GM06990 (cell line): ENCODE measurements at regions not wholly inside any gene's neighbourhood (a gene's known extent, or its start where the extent isn't known, plus 50 kb on each side); places are given as distances from the start of the nearest gene placed in this dataset.

Experiments
- DNase-seq: peaks from one replicate; pipeline ENCODE4 v3.0.0-alpha.2; 2011; ENCODE audit not compliant: insufficient read length; ENCODE audit errors: extremely low read depth
- H3K27me3 ChIP-seq: replicated peaks from 2 replicates; pipeline ENCODE4 v1.6.0; 2011; ENCODE audit warnings: low read length; ENCODE audit not compliant: control insufficient read depth, insufficient read depth
- H3K36me3 ChIP-seq: 2 replicates; pipeline ENCODE4 v1.5.1; 2011; ENCODE audit warnings: low read length; ENCODE audit not compliant: control insufficient read depth, insufficient read depth
- H3K4me3 ChIP-seq: replicated peaks from 2 replicates; pipeline ENCODE4 v1.5.1; 2011; ENCODE audit warnings: low read depth, mild to moderate bottlenecking, control low read depth, low read length
- CTCF ChIP-seq: IDR thresholded peaks from 2 replicates; pipeline ENCODE4 v1.5.1; 2011; ENCODE audit warnings: low read length, control low read depth, mild to moderate bottlenecking, inconsistent platforms; ENCODE audit not compliant: insufficient read depth, poor library complexity, severe bottlenecking

- DNase-seq, result no peak
- TF ChIP-seq CTCF, result no peak
- Histone ChIP-seq H3K27me3 (no peaks in the 10 kb centered on the region; the same call in none of the 2 replicates), H3K4me3 (no peak overlapping the region), H3K36me3 (no peaks in the 10 kb centered on the region)
These were observed 140.1 kb upstream of the LINGO1 start for GRCh38 chr15:77772641-77773402.

GRCh38 chr15:77771616-77772015 is 138.9 kb upstream of the LINGO1 start:
- Histone ChIP-seq H3K4me3 (no peak overlapping the region), H3K36me3 (no peaks in the 10 kb centered on the region), H3K27me3 (no peaks in the 10 kb centered on the region; the same call in none of the 2 replicates)
- DNase-seq, result no peak
- TF ChIP-seq CTCF, result no peak

GRCh38 chr15:77769700-77770099 is 137.0 kb upstream of the LINGO1 start:
- Histone ChIP-seq H3K36me3 (no peaks in the 10 kb centered on the region), H3K4me3 (no peak overlapping the region), H3K27me3 (no peaks in the 10 kb centered on the region; the same call in none of the 2 replicates)
- no peak for TF ChIP-seq CTCF
- no peak for DNase-seq

GRCh38 chr15:77768521-77769078 is 135.9 kb upstream of the LINGO1 start:
- H3K4me3 ChIP-seq, result no peak overlapping the region
- H3K27me3 ChIP-seq, result no peaks in the 10 kb centered on the region; the same call in 1 of the 2 replicates
- TF ChIP-seq CTCF, result no peak
- no peaks in the 10 kb centered on the region for H3K36me3 ChIP-seq
- no peak for DNase-seq

- TF ChIP-seq CTCF, result no peak
- Histone ChIP-seq H3K4me3 (no peak overlapping the region), H3K27me3 (no peaks in the 10 kb centered on the region; the same call in 1 of the 2 replicates), H3K36me3 (no peaks in the 10 kb centered on the region)
- no peak for DNase-seq
These were observed 135.4 kb upstream of the LINGO1 start for GRCh38 chr15:77768107-77768506.
